ENCODE measurements at regions not wholly inside any gene's neighbourhood (a gene's known extent, or its start where the extent isn't known, plus 50 kb on each side); places are given as distances from the start of the nearest gene placed in this dataset.

GRCh38 chr11:39817241-39817640 lies 1642.2 kb downstream of the LRRC4C start:
- TF ChIP-seq POLR2A (IDR thresholded peaks at IDR 0.05) (no peak), CTCF (IDR thresholded peaks at IDR 0.05) (no peak)
